ENCODE measurements at regions not wholly inside any gene's neighbourhood (a gene's known extent, or its start where the extent isn't known, plus 50 kb on each side); places are given as distances from the start of the nearest gene placed in this dataset.

- TF ChIP-seq CTCF (IDR thresholded peaks at IDR 0.05; ENCODE audit: low read length) (no peak), EZH2 (IDR thresholded peaks at IDR 0.05; ENCODE audit: borderline replicate concordance, low read length) (no peak)
Measured at GRCh38 chr1:80509965-80510522, 1290.7 kb upstream of the ADGRL2 start.
